Kidney epithelial cell (primary cell): ENCODE measurements at regions not wholly inside any gene's neighbourhood (a gene's known extent, or its start where the extent isn't known, plus 50 kb on each side); places are given as distances from the start of the nearest gene placed in this dataset.

Source experiments
- DNase-seq: peaks from one replicate; pipeline ENCODE4 v3.0.0-alpha.2; 2010; ENCODE audit warnings: low read depth
- H3K27me3 ChIP-seq: 2 replicates; pipeline ENCODE4 v1.6.0; 2011; ENCODE audit warnings: low read length; ENCODE audit not compliant: control insufficient read depth, insufficient read depth
- H3K36me3 ChIP-seq: 2 replicates; pipeline ENCODE4 v1.5.1; 2011; ENCODE audit warnings: low read length; ENCODE audit not compliant: control insufficient read depth, insufficient read depth
- H3K4me3 ChIP-seq: 2 replicates; pipeline ENCODE4 v1.5.1; 2011; ENCODE audit warnings: low read depth, mild to moderate bottlenecking, control low read depth, low read length
- TF ChIP-seq, protein P1 (sequence below): IDR thresholded peaks from 2 replicates; pipeline ENCODE4 v1.5.1; 2011; ENCODE audit warnings: mild to moderate bottlenecking, moderate library complexity, low read length, control low read depth, inconsistent platforms; ENCODE audit not compliant: insufficient read depth, poor library complexity, severe bottlenecking

DNA sequence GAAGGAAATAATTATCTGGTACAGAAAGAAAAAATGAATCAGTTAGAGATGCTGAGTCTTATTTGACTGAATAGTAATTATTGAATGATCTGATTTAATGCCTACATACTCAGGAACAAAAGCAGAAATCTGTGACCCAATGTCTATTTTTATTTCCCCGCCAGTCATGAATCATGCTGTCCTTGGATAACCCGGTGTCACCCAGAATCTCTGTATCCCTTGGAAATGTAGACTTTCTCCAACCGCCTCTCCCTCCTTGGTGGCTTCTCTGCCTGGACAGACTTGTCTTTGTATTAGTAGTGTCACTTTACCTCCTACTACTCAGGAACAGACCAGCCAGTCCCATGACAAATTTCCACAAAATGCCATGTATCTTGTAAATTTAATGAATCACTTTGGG lies 173.3 kb upstream of the PDGFD start:
- TF ChIP-seq, protein P1, sequence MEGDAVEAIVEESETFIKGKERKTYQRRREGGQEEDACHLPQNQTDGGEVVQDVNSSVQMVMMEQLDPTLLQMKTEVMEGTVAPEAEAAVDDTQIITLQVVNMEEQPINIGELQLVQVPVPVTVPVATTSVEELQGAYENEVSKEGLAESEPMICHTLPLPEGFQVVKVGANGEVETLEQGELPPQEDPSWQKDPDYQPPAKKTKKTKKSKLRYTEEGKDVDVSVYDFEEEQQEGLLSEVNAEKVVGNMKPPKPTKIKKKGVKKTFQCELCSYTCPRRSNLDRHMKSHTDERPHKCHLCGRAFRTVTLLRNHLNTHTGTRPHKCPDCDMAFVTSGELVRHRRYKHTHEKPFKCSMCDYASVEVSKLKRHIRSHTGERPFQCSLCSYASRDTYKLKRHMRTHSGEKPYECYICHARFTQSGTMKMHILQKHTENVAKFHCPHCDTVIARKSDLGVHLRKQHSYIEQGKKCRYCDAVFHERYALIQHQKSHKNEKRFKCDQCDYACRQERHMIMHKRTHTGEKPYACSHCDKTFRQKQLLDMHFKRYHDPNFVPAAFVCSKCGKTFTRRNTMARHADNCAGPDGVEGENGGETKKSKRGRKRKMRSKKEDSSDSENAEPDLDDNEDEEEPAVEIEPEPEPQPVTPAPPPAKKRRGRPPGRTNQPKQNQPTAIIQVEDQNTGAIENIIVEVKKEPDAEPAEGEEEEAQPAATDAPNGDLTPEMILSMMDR: no peak
- DNase-seq: no peak
- H3K4me3 ChIP-seq: no peak overlapping the region
- H3K27me3 ChIP-seq: no peaks in the 10 kb centered on the region
- H3K36me3 ChIP-seq: no peaks in the 10 kb centered on the region

GRCh38 chr11:104333977-104334376 lies 170.0 kb upstream of the PDGFD start:
- DNase-seq: no peak

DNA sequence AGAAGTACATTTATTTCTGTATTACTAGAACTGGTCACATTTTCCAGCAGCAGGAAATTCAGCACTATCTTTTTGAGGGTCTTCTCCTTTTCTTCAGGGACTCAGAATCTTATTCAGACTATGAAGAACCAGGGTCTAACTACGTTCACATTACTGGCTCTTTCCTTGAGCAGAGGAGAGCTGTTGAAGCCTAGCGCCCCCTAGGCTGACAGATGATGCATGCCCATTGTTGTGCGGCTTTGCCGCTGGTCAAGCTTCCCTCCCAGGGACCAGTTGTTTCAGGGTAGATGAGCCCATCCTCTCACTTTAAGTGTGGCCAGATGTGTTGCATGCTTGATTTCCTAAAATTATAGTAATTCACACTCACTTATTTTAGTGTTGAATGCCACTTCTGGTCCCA lies 168.2 kb upstream of the PDGFD start:
- TF ChIP-seq, protein P1: peak; percentile 22
- no peak overlapping the region for H3K4me3 ChIP-seq
- DNase-seq: no peak
- H3K36me3 ChIP-seq: no peaks in the 10 kb centered on the region
- no peaks in the 10 kb centered on the region for H3K27me3 ChIP-seq

More at GRCh38 chr11:104333977-104334376, 170.0 kb upstream of the PDGFD start:
- no peaks in the 10 kb centered on the region for H3K27me3 ChIP-seq
- H3K4me3 ChIP-seq: no peak overlapping the region
- no peaks in the 10 kb centered on the region for H3K36me3 ChIP-seq
- TF ChIP-seq, protein P1: peak; percentile 29

DNA sequence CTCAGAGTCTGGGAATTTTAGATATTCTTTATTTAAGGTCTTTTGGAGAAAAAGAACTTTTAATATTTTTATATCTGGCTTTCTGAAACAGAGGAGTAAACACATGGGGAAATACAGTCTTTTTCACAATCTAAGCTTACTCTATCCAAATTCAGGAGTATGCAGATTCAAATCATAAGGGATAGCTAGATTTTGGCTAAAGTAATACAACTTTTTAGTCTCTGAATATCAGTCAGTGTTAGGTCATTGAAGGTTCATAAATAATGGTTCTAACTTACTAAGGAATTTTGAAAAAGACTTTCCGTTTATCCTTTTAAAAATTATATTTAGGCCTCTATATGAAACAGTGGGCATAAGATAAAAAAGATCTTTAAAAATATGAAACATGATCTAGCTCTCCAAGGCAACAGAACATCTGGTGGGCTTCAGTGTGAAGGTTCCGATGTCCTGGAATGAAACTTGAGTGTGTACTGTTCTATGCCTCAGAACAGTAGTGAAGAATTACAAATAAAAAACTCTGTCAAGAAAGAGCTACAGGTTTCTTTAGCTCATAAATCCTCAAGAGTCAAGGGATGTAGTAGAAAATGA lies 165.2 kb upstream of the PDGFD start:
- Histone ChIP-seq H3K36me3 (no peaks in the 10 kb centered on the region), H3K27me3 (no peaks in the 10 kb centered on the region), H3K4me3 (no peak overlapping the region)
- no peak for DNase-seq
- TF ChIP-seq, protein P1: no peak

DNA sequence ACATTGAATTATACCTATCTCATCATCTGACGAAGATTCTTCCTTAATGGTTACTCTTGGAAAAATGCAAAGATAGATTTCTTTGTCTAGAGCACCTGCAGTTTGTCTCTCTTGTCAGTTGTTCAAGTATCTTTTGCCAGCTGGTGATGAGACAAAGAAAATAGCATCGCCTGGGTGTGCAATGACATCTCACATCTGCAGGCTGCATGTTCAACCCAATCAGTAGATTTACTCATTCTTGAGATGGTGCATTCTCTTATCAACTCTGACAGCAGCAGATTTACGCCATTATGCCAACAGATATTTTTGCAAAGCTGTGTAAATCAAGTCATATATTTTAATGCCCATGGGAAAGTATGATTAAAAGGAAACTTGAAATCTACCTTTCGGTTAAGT lies 164.6 kb upstream of the PDGFD start:
- no peaks in the 10 kb centered on the region for H3K27me3 ChIP-seq
- no peak overlapping the region for H3K4me3 ChIP-seq
- TF ChIP-seq, protein P1: no peak
- H3K36me3 ChIP-seq: no peaks in the 10 kb centered on the region
- DNase-seq: no peak

DNA sequence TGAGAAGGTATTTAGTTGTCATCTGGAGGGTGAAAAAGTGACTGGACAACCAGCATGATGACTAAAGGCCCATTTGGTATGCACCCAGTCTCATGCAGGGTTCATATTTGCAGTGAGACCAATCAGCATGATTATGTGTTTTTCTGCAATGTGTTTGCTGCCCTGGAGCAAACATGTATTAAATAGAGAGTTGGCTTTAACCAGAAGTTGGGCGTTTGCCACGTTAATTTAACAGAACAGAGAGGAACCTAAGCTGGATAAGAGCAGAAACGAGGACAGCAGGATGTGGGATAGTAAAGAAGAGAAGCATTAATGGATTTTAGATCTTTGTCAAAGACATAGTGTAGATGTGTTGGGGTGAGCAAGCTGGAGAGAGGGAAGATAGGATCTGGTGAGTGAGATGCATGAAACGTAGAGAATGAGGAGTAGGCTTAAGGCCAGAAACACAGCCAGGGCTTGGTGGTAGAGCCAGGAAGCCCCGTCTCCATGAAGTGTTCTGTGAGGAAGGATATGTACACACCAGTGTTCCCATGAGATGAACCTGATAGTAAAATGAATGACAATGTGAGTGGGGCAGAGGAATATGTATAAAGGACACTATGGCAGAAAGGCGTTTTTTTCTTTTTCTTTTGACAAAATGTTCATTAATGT lies 164.0 kb upstream of the PDGFD start:
- TF ChIP-seq, protein P1: no peak
- Histone ChIP-seq H3K4me3 (no peak overlapping the region), H3K27me3 (no peaks in the 10 kb centered on the region), H3K36me3 (no peaks in the 10 kb centered on the region)
- DNase-seq: no peak
